ENCODE measurements at regions not wholly inside any gene's neighbourhood (a gene's known extent, or its start where the extent isn't known, plus 50 kb on each side); places are given as distances from the start of the nearest gene placed in this dataset.

- TF ChIP-seq ZNF274 (IDR thresholded peaks at IDR 0.05; ENCODE audit: low read depth, low read length): no peak
- no peak for TF ChIP-seq ZFX (IDR thresholded peaks at IDR 0.05)
- no peak for TF ChIP-seq CBX3 (IDR thresholded peaks at IDR 0.05; ENCODE audit: low read depth)
- TF ChIP-seq EZH2 (IDR thresholded peaks at IDR 0.05): no peak
- TF ChIP-seq EZH2phosphoT487 (IDR thresholded peaks at IDR 0.05; ENCODE audit: borderline replicate concordance): no peak
- TF ChIP-seq POLR2A (IDR thresholded peaks at IDR 0.05; ENCODE audit: borderline replicate concordance, extremely low read depth, insufficient read depth, insufficient read length): no peak
- no peak for TF ChIP-seq ELF1 (IDR thresholded peaks at IDR 0.05; ENCODE audit: borderline replicate concordance, low read depth)
- TF ChIP-seq FOSL1 (IDR thresholded peaks at IDR 0.05; ENCODE audit: low read depth): no peak
- no peak for TF ChIP-seq SP1 (IDR thresholded peaks at IDR 0.05; ENCODE audit: low read depth)
- no peak for TF ChIP-seq EGR1 (IDR thresholded peaks at IDR 0.05; ENCODE audit: low read depth)
Measured at GRCh38 chr16:86035906-86036305, 136.9 kb downstream of the IRF8 start (continued).

DNA sequence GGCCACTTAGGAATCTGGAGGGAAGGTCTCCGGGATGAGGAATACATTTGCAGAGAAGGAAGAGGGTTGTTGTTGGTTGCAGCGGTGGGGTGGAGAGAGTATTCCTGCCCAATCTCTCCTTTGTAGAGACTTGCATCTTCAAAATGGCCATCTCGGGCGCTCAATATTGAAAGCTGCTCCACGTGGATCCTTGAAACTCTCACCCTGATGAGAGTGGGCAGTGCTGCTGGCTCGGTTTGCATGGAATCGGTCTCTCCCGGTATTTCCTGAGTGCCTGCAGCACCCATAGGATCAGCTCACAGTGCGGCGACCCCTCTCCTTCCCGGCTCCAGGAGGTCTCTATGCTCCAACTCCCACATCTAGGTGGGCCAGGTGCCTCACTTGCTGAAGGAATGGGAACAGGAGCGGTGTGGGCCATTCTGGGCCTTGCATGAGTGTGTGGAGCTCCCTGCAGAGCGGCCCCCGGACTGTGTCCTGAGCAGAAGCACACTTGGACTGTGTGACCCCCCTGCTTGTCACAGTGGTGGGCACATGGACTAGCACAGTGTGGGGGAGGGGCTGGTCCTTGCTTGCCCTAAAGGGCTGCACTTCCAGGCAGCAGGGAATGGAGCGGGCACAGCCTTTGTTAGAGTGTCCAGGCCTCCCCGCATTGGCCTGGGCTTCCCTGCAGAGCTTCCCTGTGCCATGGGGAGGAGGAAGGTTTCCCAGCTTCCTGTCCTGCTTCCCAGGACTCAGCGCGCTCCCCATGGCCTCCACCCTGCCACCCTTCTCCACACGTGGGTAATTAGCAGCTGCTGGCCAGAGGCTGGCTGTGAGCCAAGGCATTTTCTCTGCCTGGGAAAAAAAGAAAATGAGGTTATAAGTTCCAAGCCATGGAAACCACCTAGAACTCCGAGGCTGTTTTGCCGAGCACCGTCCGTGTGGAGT is 139.3 kb downstream of the IRF8 start:
- no peak overlapping the region for H3K4me2 ChIP-seq (ENCODE audit: low read length)
- H3K9me2 ChIP-seq (ENCODE audit: insufficient read depth): no peaks in the 10 kb centered on the region
- H4K20me1 ChIP-seq (ENCODE audit: insufficient read depth): no peaks in the 10 kb centered on the region
- ChIA-PET POLR2A (no interaction called here), CTCF (interaction anchor here (0.6 to 1.1 kb wide), 2 partner anchors 11 to 35 kb away, joined by 4 read pairs; no protein-coding TSS in a partner anchor), RAD21 (ENCODE audit: low non-redundant PET in 1 of 2, low total read pairs in 2 of 2, uncharacterized antibody in 2 of 2, unreplicated experiment in 2 of 2) (no interaction called here)
- BruUV-seq (replicated peaks): no TSS peak
- no peaks in the 10 kb centered on the region for H3K36me3 ChIP-seq (ENCODE audit: control insufficient read depth in 1 of 2, insufficient read depth in 2 of 2, low read length in 2 of 2)
- intact Hi-C loops (cut with micrococcal nuclease): no loop called here
- no peaks in the 10 kb centered on the region for H3K9me3 ChIP-seq (ENCODE audit: control insufficient read depth in 1 of 2, insufficient read depth in 1 of 2, low read depth in 1 of 2, low read length in 2 of 2)
- DNase-seq (ENCODE audit: low read depth, low spot score) (no peak), ATAC-seq (no peak)
- H3K9ac ChIP-seq (ENCODE audit: low read length): no peak overlapping the region
- no peak overlapping the region for H2AFZ ChIP-seq (ENCODE audit: low read depth, low read length, poor library complexity, severe bottlenecking)
- H3K79me2 ChIP-seq (ENCODE audit: insufficient read depth, low read length): no peaks in the 10 kb centered on the region
- no peak overlapping the region for H3K4me3 ChIP-seq (replicated peaks in 1 of 2; ENCODE audit: low read depth in 1 of 2, low read length in 2 of 2)
- H3K4me1 ChIP-seq (ENCODE audit: control insufficient read depth in 1 of 2, insufficient read depth in 2 of 2, low read length in 2 of 2): no peaks in the 10 kb centered on the region
- H3K27me3 ChIP-seq (ENCODE audit: insufficient read depth, low read length): peaks cover 23% of the 10 kb centered on the region
- no peak overlapping the region for H3K27ac ChIP-seq (ENCODE audit: low read depth, low read length)
- no peak for TF ChIP-seq RAD21 (IDR thresholded peaks at IDR 0.05; ENCODE audit: low read depth)
- no peak for TF ChIP-seq FOSL1 (IDR thresholded peaks at IDR 0.05; ENCODE audit: low read depth)
- TF ChIP-seq, protein P1, sequence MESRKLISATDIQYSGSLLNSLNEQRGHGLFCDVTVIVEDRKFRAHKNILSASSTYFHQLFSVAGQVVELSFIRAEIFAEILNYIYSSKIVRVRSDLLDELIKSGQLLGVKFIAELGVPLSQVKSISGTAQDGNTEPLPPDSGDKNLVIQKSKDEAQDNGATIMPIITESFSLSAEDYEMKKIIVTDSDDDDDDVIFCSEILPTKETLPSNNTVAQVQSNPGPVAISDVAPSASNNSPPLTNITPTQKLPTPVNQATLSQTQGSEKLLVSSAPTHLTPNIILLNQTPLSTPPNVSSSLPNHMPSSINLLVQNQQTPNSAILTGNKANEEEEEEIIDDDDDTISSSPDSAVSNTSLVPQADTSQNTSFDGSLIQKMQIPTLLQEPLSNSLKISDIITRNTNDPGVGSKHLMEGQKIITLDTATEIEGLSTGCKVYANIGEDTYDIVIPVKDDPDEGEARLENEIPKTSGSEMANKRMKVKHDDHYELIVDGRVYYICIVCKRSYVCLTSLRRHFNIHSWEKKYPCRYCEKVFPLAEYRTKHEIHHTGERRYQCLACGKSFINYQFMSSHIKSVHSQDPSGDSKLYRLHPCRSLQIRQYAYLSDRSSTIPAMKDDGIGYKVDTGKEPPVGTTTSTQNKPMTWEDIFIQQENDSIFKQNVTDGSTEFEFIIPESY (IDR thresholded peaks at IDR 0.05; ENCODE audit: extremely low read depth, insufficient replicate concordance, low read length): no peak
- TF ChIP-seq, protein P2, sequence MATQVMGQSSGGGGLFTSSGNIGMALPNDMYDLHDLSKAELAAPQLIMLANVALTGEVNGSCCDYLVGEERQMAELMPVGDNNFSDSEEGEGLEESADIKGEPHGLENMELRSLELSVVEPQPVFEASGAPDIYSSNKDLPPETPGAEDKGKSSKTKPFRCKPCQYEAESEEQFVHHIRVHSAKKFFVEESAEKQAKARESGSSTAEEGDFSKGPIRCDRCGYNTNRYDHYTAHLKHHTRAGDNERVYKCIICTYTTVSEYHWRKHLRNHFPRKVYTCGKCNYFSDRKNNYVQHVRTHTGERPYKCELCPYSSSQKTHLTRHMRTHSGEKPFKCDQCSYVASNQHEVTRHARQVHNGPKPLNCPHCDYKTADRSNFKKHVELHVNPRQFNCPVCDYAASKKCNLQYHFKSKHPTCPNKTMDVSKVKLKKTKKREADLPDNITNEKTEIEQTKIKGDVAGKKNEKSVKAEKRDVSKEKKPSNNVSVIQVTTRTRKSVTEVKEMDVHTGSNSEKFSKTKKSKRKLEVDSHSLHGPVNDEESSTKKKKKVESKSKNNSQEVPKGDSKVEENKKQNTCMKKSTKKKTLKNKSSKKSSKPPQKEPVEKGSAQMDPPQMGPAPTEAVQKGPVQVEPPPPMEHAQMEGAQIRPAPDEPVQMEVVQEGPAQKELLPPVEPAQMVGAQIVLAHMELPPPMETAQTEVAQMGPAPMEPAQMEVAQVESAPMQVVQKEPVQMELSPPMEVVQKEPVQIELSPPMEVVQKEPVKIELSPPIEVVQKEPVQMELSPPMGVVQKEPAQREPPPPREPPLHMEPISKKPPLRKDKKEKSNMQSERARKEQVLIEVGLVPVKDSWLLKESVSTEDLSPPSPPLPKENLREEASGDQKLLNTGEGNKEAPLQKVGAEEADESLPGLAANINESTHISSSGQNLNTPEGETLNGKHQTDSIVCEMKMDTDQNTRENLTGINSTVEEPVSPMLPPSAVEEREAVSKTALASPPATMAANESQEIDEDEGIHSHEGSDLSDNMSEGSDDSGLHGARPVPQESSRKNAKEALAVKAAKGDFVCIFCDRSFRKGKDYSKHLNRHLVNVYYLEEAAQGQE (IDR thresholded peaks at IDR 0.05; ENCODE audit: low read depth): no peak
- no peak for TF ChIP-seq ZNF274 (IDR thresholded peaks at IDR 0.05; ENCODE audit: low read depth, low read length)
- no peak for TF ChIP-seq CBX3 (IDR thresholded peaks at IDR 0.05; ENCODE audit: low read depth)
- no peak for TF ChIP-seq ZFX (IDR thresholded peaks at IDR 0.05)
- TF ChIP-seq ELF1 (IDR thresholded peaks at IDR 0.05; ENCODE audit: borderline replicate concordance, low read depth): no peak
- no peak for TF ChIP-seq CEBPB (IDR thresholded peaks at IDR 0.05; ENCODE audit: low read depth)
- no peak for TF ChIP-seq SIN3A (IDR thresholded peaks at IDR 0.05; ENCODE audit: low read depth)
- TF ChIP-seq, protein P3, sequence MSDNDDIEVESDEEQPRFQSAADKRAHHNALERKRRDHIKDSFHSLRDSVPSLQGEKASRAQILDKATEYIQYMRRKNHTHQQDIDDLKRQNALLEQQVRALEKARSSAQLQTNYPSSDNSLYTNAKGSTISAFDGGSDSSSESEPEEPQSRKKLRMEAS (IDR thresholded peaks at IDR 0.05): no peak
- TF ChIP-seq, protein P4, sequence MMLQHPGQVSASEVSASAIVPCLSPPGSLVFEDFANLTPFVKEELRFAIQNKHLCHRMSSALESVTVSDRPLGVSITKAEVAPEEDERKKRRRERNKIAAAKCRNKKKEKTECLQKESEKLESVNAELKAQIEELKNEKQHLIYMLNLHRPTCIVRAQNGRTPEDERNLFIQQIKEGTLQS (IDR thresholded peaks at IDR 0.05): no peak
